Activated CD4-positive, alpha-beta T cell treated with anti-CD3 and anti-CD28 coated beads, Interleukin-2, amount 50 U/mL, for 16 hours (primary cell): ENCODE measurements at regions not wholly inside any gene's neighbourhood (a gene's known extent, or its start where the extent isn't known, plus 50 kb on each side); places are given as distances from the start of the nearest gene placed in this dataset.

Source experiments
- DNase-seq: peaks from one replicate; pipeline ENCODE4 v3.0.0-alpha.2; 2020

DNA sequence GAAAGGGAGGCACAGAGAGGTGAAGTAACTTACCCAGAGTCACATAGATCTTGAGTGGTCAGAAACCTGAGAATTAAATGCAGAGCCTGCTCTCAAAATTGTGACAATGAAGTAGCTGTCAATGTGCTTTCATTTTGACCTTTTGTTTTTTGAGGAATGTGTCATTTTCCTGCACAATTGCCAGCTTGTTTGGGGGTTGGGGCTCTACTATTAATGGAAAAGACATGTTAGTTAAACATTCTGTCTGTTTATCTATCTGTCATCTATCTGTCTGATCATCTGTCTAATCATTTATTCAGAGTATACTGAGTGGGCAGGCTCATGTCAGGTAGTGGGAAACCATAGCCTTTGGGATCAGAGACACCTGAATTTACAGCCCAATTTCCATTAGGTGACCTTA is 428.4 kb downstream of the TSN start:
- DNase-seq = no peak

DNA sequence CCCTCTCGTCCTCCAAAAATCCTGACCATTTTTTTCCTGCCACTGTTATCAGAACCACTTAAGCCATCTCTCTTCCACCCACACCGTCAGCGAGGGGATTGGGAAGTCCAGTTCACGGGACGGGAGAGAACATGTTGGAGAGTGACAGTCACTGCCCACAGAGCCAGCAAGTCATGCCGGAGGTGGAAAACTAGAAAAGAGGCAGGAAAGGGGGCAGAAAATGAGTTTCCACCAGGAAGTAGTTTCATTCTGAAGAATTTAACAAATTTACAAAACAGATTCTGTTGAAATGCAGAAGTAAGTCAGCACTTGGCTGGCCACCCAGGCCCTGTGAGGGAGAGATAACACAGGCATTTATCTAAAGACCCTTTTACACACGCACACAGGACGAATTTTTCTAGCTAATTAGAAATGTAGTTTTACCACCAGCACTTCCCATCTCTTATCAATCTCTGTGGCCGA is 431.3 kb downstream of the TSN start:
- DNase-seq = no peak

- DNase-seq = no peak
These were observed 435.9 kb downstream of the TSN start for GRCh38 chr2:122191331-122191730.

GRCh38 chr2:122193622-122194021 is 438.2 kb downstream of the TSN start:
- no peak for DNase-seq

DNA sequence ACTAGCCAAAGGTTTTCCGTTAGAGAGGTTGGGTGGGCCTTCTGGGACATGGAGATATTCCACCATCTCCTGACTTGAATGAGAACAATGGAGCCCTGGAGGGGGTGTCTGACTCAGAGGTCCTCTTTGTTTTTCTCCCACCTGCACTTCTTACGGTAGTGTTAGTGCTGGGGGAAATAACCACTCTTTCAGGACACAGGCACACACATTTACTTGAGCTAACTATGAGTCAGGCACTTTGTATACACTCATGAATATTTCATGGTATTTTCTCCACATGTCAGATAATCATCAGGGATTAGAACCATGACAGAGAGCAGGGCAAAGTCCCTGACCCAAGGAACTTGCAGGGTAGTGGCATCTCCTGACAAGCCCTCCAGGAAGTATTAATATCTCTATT is 439.1 kb downstream of the TSN start:
- DNase-seq = no peak

DNA sequence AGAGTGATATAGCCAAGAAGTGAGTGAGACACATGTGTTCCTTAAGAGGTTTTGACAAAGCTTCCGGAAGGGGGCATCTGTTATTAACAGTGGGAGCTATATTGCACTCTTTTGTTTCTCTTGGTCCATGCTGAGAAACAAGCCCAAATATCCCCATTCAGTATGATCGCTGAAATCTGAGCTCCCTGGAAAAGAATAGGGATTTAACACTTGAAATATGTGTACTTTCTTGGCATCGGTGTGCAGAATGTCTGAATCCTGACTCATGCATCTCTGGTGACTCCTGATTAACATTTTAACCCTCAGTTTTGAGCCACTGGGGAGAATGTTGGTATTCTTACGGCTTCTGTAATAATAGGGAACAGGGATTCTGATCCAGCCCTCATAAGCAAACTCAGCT is 448.1 kb downstream of the TSN start:
- DNase-seq = no peak

DNA sequence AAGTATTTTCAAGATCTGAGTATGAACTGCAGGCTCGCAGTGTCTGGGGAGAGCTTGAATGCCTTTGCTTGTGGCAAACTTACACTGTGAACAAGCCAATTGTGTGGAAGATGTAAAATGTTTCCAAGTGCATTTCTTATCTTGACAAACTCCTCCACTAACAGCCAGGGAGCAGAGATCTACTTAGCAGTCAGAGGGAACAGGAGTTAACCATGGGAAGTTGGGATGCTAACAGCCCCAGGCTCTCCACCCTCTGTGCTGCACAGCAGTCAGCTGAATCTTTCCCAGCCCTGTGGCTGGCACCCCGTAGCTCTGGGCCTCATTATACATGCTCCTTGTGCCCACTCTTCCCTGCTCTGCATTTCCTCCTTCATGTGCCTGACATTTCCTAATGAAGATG is 450.2 kb downstream of the TSN start:
- DNase-seq = no peak

DNA sequence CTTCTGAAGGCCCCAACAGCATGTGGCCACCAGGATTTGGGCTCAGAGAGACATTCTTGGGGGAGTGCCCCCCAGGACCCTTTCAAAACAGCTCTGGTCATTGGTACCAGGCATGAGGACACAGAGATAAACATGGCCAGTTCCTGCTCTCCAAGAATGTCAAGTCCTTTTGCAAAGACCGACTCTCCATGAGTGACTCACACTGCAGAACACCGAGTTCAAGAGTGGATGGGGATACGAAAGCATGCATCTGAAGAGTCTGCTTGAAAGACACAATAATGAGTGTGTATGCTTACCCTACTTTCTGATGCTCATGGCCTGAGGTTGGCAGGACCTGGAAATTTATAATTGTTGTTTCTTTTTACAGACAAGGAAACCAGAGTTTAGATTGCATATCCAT is 450.6 kb downstream of the TSN start:
- DNase-seq = no peak

DNA sequence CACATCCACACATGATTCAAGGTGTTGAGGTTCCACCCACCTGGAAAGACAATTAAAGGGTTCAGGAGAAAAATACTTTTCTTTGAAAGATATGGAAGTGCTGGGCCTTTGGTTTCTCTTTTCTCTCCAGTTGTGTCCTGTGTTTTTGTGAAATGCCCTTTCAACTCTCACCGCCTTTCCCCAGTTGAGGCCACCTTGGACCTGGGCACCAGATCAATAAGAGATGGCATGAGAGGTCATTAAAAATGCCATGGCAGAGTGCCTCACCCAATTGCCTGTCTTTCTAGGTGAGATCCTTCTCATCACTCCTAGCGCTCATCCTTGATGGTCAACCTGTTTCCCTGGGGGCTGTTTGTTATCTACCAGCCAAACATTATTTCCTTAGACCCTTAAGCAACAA is 453.9 kb downstream of the TSN start:
- DNase-seq = no peak

GRCh38 chr2:122210065-122210464 is 454.6 kb downstream of the TSN start:
- no peak for DNase-seq

DNA sequence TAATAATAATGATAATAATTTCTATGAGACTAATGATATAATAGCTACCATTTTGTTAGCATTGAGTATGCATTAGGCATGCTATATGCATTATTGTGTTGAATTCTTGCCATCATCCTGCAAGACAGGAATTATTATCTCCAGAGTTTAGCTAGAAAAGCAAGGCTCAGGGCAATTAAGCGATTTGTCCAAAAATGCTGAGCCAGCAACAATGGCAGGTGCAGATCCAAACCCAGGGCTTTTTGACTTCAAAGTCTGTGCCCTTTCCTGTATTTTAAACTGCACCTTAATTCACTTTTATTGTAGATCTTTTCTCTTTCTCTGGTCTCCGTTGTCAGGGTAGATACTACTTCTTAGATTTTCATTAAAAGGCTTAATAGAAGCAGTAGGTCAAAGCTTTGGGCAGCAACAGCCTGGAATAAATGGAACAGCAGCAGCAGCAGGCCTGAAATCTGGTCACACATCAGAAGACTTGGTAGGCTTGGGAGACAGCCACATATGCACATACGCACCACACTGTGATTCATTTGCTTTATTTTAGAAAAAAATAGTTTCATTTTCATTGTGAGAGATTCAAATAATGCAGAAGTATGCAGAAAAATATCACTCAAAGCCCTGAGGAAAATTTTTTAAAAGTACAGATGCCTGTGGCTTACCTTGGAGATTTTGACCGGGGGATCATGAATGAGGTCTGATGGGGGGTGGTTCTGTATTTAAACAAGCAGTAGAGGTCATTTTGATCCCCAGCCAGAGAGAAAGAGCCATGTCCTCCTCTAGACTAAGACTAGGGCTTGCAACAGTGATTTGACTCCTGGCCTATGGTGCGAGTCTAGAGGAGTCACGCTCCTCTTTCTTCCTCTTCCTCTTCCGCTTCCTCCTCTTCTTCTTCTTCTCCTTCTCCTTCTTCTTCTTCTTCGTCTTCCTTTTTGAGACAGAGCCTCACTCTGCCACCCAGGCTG is 455.7 kb downstream of the TSN start:
- DNase-seq = no peak

DNA sequence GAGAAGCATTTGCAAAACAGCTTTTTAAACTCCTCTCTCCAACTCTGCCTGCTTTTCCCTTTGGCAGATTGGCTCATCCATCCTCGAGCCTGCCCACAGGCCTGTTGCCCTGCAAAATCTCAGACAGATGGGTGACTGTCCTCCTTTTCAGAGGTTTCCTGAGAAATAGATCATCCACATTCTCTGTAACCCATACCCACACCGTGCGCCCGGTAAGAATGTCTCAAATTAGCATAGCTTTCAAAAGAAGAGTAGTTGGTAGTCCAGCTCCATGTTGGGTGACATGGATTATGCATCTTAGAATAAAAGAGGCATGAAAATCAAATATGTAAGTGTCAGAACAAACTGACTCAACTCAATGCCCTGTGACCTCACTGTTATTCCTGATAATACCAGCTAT is 457.9 kb downstream of the TSN start:
- DNase-seq = no peak

- DNase-seq = no peak
These were observed 460.6 kb downstream of the TSN start for GRCh38 chr2:122216071-122216470.

- no peak for DNase-seq
These were observed 461.4 kb downstream of the TSN start for GRCh38 chr2:122216901-122217300.

- no peak for DNase-seq
These were observed 463.1 kb downstream of the TSN start for GRCh38 chr2:122218596-122218995.

DNA sequence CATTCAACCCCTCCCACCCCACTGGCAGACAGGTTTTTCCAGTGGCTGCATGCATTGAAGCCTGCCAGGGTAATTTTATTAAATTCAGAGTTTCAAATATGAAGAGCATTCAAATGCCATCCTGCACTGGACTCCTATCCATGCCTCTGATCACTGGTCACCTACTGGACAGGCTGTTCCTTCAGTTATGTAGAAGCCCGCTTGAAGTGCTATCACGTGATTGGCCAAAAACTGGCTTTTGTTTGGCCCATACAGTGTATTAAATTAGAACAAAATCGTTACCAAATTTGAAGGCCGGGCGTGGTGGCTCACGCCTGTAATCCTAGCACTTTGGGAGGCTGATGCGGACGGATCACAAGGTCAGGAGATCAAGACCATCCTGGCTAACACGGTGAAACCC is 464.1 kb downstream of the TSN start:
- no peak for DNase-seq

DNA sequence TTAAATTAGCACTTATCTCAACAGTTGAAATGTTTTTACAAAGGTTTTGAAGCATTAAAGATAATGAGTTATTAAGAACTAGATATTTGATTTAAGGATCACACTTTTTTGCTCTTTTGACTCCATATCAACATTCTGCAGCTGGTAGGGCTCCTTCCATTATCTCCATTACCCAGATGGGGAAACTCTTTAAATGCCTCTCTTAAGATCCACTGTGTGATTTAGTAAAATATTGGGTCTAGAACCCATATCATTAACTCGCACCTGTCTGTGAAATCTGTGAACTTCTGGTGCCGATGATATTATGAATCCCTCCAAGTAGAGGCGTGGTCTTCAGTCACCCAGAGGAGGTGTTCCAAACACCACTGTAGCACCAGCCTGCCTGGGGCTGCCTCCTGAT is 466.2 kb downstream of the TSN start:
- DNase-seq = no peak

DNA sequence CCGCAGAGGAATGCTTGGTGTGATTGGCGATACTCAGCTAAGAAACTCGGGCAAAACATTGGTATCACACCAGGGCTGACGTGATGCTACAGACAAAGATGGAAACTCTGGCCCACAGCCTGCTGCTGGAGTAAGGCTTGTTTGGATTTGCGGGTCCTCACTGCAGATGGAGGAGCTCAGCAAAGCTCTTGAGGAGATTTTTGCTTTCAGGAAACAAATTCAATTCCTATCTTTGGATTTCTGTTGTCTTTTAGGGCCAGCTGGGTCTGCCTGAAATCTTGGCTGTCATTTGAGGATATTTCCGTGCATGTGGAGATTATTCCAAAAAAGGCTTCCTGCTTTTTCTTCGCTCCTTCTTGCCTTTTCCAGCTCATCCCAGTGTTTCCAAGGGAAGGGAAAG is 475.8 kb downstream of the TSN start:
- no peak for DNase-seq

- DNase-seq = no peak
These were observed 477.9 kb downstream of the TSN start for GRCh38 chr2:122233372-122233771.

GRCh38 chr2:122236152-122236874 is 480.9 kb downstream of the TSN start:
- DNase-seq = no peak

- DNase-seq = no peak
These were observed 481.5 kb downstream of the TSN start for GRCh38 chr2:122236925-122237324.

DNA sequence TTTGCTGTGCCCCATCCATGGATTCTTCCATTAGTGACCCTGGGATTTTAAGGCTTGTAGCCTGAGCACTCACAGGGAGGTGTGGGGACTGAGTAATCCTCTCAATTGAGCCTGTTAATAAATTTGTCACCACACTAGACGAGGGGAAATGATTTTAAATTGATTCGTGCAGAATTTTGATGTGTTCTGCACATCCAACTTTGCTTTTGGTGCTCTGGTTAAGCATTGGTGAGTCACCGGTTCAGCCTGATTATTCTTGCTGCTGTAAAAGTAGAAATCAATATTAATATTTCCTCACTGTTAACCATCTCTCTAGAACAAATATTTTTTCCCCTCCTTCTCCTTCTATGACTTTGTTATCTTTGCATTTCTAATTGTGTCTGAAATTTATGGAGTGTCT is 482.0 kb downstream of the TSN start:
- no peak for DNase-seq

DNA sequence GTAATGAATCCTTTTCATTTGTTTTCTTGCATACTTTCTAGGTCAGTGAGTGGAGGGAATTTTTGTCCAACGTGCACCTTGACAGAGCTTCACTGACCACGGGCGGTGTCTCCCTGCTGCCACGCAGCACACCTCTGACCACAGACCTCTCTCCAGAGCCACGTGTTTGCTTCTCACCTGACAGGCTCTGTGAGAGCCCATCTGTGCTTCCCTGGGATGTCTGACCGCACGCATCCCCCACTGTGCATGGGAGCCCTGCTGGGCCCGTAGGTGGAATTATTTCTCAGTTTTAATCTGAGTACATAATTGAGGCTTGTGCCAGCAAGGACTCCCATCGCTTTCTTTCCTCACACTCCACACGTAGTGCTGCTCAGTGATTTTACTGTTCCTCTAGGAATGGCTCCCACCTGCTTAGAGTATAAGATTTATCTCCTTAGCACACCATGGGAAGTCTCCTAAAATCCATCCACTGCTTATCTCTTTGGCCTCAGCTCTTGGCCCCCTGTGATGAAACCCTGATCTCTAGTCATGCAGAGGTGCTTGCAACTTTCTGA is 482.6 kb downstream of the TSN start:
- DNase-seq = no peak

DNA sequence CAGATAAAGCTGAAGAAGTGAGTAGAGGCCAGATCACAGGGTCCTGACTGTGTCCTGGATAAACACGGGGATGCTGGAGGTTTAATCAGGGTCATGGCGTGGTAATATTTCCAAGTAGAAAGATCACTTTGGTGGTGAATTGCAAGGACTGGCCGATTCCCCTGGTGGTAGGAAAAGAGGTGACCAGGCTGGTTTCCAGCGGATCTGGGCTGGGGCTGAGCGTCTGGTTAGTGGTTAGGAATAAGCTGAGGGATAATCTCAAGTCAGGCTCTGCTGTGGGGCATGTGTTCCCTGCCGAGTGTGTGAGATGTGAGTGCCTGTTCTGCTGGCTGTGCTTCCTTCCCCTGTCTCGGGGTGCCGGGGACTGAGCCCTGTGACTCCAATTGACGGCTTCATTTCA is 484.0 kb downstream of the TSN start:
- no peak for DNase-seq
